CD8-positive, alpha-beta memory T cell (primary cell): ENCODE measurements at regions not wholly inside any gene's neighbourhood (a gene's known extent, or its start where the extent isn't known, plus 50 kb on each side); places are given as distances from the start of the nearest gene placed in this dataset.
A peak's percentile ranks its signal among the peaks of the same experiment; 100 is the strongest.

Experiments used
- CTCF ChIA-PET: fragments of 350-600 bp; sonication (Branson Sonifier 250); formaldehyde crosslinking; loops from one replicate; lab custom pipeline; 2021; ENCODE audit warnings: antibody characterized with exemption; lab: Charles Lee
- POLR2A ChIA-PET: fragments of 350-600 bp; sonication (Branson Sonifier 250); formaldehyde crosslinking; loops from one replicate; lab custom pipeline; 2021; ENCODE audit warnings: antibody characterized with exemption; lab: Charles Lee
- DNase-seq, 5 donors: peaks; one replicate each; pipeline versions ENCODE4 v3.0.0 to v3.0.0-alpha.2; 2020 to 2022; ENCODE audit warnings: mixed read lengths in 1 of 5
- H3K27ac ChIP-seq: one replicate; pipeline ENCODE4 v1.7.0; 2013; ENCODE audit warnings: low read depth, mild to moderate bottlenecking, low read length, moderate library complexity
- H3K27me3 ChIP-seq: 2 replicates; pipeline ENCODE4 v1.7.0; 2013; ENCODE audit warnings: low read length, mild to moderate bottlenecking; ENCODE audit not compliant: insufficient read depth, poor library complexity, severe bottlenecking
- H3K36me3 ChIP-seq: 2 replicates; pipeline ENCODE4 v1.7.0; 2013; ENCODE audit warnings: mild to moderate bottlenecking, low read length, moderate library complexity; ENCODE audit not compliant: insufficient read depth
- H3K4me1 ChIP-seq: 2 replicates; pipeline ENCODE4 v1.7.0; 2013; ENCODE audit warnings: mild to moderate bottlenecking, low read length, moderate library complexity; ENCODE audit not compliant: insufficient read depth
- H3K4me3 ChIP-seq: 2 replicates; pipeline ENCODE4 v1.7.0; 2013; ENCODE audit warnings: mild to moderate bottlenecking, low read length
- H3K9me3 ChIP-seq: 2 replicates; pipeline ENCODE4 v1.7.0; 2013; ENCODE audit warnings: mild to moderate bottlenecking, low read length
- H3K27ac Mint-ChIP-seq, 8 donors: one replicate each; pipeline ENCODE4 v1.8.0; 2020 to 2021; ENCODE audit warnings: mixed read lengths in 8 of 8, mild to moderate bottlenecking in 6 of 8, inconsistent platforms in 3 of 8, moderate library complexity in 3 of 8
- H3K27me3 Mint-ChIP-seq, 2 donors: one replicate each; pipeline ENCODE4 v1.8.0; 2020 to 2021; ENCODE audit warnings: mixed read lengths in 2 of 2, mild to moderate bottlenecking in 1 of 2, moderate library complexity in 1 of 2
- H3K36me3 Mint-ChIP-seq, 3 donors: one replicate each; pipeline ENCODE4 v1.8.0; 2020 to 2021; ENCODE audit warnings: mixed read lengths in 3 of 3, inconsistent platforms in 1 of 3, mild to moderate bottlenecking in 1 of 3
- H3K4me1 Mint-ChIP-seq, 3 donors: one replicate each; pipeline ENCODE4 v1.8.0; 2020 to 2021; ENCODE audit warnings: mixed read lengths in 3 of 3, inconsistent platforms in 1 of 3, mild to moderate bottlenecking in 1 of 3
- H3K4me3 Mint-ChIP-seq, 7 donors: one replicate each; pipeline ENCODE4 v1.8.0; 2020 to 2021; ENCODE audit warnings: mixed read lengths in 7 of 7, mild to moderate bottlenecking in 6 of 7, moderate library complexity in 4 of 7, inconsistent platforms in 2 of 7
- H3K9me3 Mint-ChIP-seq, 5 donors: one replicate each; pipeline ENCODE4 v1.8.0; 2020 to 2022; ENCODE audit warnings: mixed read lengths in 5 of 5, mild to moderate bottlenecking in 3 of 5, moderate library complexity in 2 of 5, inconsistent platforms in 1 of 5

GRCh38 chr10:8889538-8889937, 835.0 kb downstream of the GATA3 start:
- no peak overlapping the region for H3K4me3 Mint-ChIP-seq
- CTCF ChIA-PET = no interaction called here

GRCh38 chr10:8893102-8893501, 838.6 kb downstream of the GATA3 start:
- H3K27me3 Mint-ChIP-seq = peaks cover 3 to 5% of the 10 kb centered on the region in 2 donors
- peak in 1 of 5 donors; percentile 22 for DNase-seq
- no peaks in the 10 kb centered on the region for H3K27me3 ChIP-seq
- no peaks in the 10 kb centered on the region for H3K4me1 ChIP-seq
- no peaks in the 10 kb centered on the region for H3K9me3 Mint-ChIP-seq
- peaks cover 0 to 1% (median 0%) of the 10 kb centered on the region in 3 donors for H3K36me3 Mint-ChIP-seq
- no peaks in the 10 kb centered on the region for H3K9me3 ChIP-seq
- peak overlapping the region in 3 of 8 donors; percentile 0 to 76 (median 32) for H3K27ac Mint-ChIP-seq
- CTCF ChIA-PET = no interaction called here
- no peak overlapping the region for H3K4me3 Mint-ChIP-seq
- POLR2A ChIA-PET = no interaction called here
- H3K27ac ChIP-seq = no peak overlapping the region
- peaks cover 0 to 23% (median 7%) of the 10 kb centered on the region in 3 donors for H3K4me1 Mint-ChIP-seq
- H3K36me3 ChIP-seq = no peaks in the 10 kb centered on the region
- no peak overlapping the region for H3K4me3 ChIP-seq

More at GRCh38 chr10:8889538-8889937, 835.0 kb downstream of the GATA3 start:
- Histone ChIP-seq H3K36me3 (no peaks in the 10 kb centered on the region), H3K4me3 (no peak overlapping the region), H3K9me3 (no peaks in the 10 kb centered on the region), H3K4me1 (no peaks in the 10 kb centered on the region), H3K27ac (no peak overlapping the region), H3K27me3 (no peaks in the 10 kb centered on the region)
- Mint-ChIP-seq H3K9me3 (peaks cover 0 to 1% (median 0%) of the 10 kb centered on the region in 5 donors), H3K27me3 (peaks cover 3 to 7% of the 10 kb centered on the region in 2 donors), H3K4me1 (peaks cover 0 to 23% (median 4%) of the 10 kb centered on the region in 3 donors), H3K36me3 (peaks cover 0 to 1% (median 0%) of the 10 kb centered on the region in 3 donors), H3K27ac (no peak overlapping the region)
- no peak for DNase-seq
- POLR2A ChIA-PET = no interaction called here

DNA sequence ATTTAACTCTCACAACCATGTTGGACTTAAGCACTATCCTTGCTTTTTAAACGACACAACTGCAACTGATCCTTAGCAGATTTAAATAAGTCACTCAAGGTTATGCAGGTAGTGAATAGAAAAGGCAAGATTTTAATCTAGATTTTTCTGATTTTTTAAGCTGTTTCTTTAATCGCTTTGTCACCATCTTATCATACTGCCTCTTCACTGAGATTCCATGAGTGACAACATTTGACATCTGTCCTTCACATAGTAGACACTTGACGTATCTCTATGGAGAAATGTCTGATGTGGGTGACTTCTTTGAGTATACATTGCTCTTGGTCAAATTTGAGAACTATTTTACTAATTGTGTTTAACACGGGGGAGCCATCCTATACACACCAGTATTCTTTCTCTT, 839.7 kb downstream of the GATA3 start:
- Histone ChIP-seq H3K4me3 (no peak overlapping the region), H3K36me3 (no peaks in the 10 kb centered on the region), H3K4me1 (no peaks in the 10 kb centered on the region), H3K9me3 (no peaks in the 10 kb centered on the region), H3K27ac (no peak overlapping the region), H3K27me3 (no peaks in the 10 kb centered on the region)
- peak overlapping the region in 1 of 8 donors; percentile 76 for H3K27ac Mint-ChIP-seq
- ChIA-PET CTCF (no interaction called here), POLR2A (no interaction called here)
- peaks cover 0 to 1% (median 0%) of the 10 kb centered on the region in 3 donors for H3K36me3 Mint-ChIP-seq
- DNase-seq = no peak
- no peaks in the 10 kb centered on the region for H3K9me3 Mint-ChIP-seq
- H3K4me1 Mint-ChIP-seq = peaks cover 0 to 30% (median 7%) of the 10 kb centered on the region in 3 donors
- peaks cover 3 to 5% of the 10 kb centered on the region in 2 donors for H3K27me3 Mint-ChIP-seq
- no peak overlapping the region for H3K4me3 Mint-ChIP-seq

GRCh38 chr10:8897769-8898168, 843.3 kb downstream of the GATA3 start:
- Histone ChIP-seq H3K4me1 (no peaks in the 10 kb centered on the region), H3K27ac (no peak overlapping the region), H3K27me3 (no peaks in the 10 kb centered on the region), H3K4me3 (no peak overlapping the region), H3K9me3 (no peaks in the 10 kb centered on the region), H3K36me3 (no peaks in the 10 kb centered on the region)
- peaks cover 3 to 8% of the 10 kb centered on the region in 2 donors for H3K27me3 Mint-ChIP-seq
- peaks cover 0 to 24% (median 3%) of the 10 kb centered on the region in 3 donors for H3K4me1 Mint-ChIP-seq
- peaks cover 0 to 1% (median 0%) of the 10 kb centered on the region in 3 donors for H3K36me3 Mint-ChIP-seq
- DNase-seq = no peak
- H3K27ac Mint-ChIP-seq = peak overlapping the region in 5 of 8 donors; percentile 25 to 86 (median 70)
- peak overlapping the region in 3 of 7 donors; percentile 50 to 68 (median 53) for H3K4me3 Mint-ChIP-seq
- no peaks in the 10 kb centered on the region for H3K9me3 Mint-ChIP-seq
- ChIA-PET CTCF (no interaction called here), POLR2A (no interaction called here)

DNA sequence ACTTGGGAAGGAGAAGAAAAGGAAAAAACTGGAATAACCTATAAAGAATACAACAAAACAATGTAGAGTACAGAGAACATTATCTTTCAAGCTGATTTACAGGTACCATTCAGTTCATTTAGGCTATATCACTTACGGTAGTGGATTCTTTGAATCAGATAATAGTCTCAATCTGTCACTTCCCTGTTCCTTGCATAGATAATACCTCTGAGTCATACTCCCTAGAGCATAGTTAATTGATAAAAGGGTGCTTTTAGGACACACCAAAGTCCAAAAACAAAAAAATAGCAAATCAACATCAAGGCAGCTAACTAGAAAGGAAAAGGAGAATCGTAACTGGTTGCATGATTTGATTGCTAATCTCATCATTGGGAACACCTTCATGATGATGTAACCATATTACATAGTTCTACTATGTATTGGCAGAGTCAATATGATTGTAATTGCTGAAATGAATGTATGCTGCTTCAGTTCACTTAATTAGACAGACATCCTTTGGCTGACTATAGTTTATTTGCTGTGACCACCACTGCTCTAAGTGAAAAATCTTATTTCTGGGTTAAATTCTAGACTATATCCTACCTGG, 844.4 kb downstream of the GATA3 start:
- Mint-ChIP-seq H3K27ac (peak overlapping the region in 2 of 8 donors; percentile 41 to 86), H3K27me3 (peaks cover 3 to 8% of the 10 kb centered on the region in 2 donors), H3K36me3 (peaks cover 0 to 1% (median 0%) of the 10 kb centered on the region in 3 donors), H3K9me3 (no peaks in the 10 kb centered on the region), H3K4me3 (peak overlapping the region in 1 of 7 donors; percentile 23), H3K4me1 (peaks cover 0 to 16% (median 3%) of the 10 kb centered on the region in 3 donors)
- H3K9me3 ChIP-seq = no peaks in the 10 kb centered on the region
- H3K27me3 ChIP-seq = no peaks in the 10 kb centered on the region
- H3K4me1 ChIP-seq = no peaks in the 10 kb centered on the region
- no peak for DNase-seq
- no peak overlapping the region for H3K4me3 ChIP-seq
- H3K36me3 ChIP-seq = no peaks in the 10 kb centered on the region
- POLR2A ChIA-PET = no interaction called here
- no peak overlapping the region for H3K27ac ChIP-seq
- CTCF ChIA-PET = no interaction called here

- H3K9me3 Mint-ChIP-seq = peaks cover 0 to 2% (median 0%) of the 10 kb centered on the region in 5 donors
These were observed 848.4 kb downstream of the GATA3 start for GRCh38 chr10:8902926-8903325.

DNA sequence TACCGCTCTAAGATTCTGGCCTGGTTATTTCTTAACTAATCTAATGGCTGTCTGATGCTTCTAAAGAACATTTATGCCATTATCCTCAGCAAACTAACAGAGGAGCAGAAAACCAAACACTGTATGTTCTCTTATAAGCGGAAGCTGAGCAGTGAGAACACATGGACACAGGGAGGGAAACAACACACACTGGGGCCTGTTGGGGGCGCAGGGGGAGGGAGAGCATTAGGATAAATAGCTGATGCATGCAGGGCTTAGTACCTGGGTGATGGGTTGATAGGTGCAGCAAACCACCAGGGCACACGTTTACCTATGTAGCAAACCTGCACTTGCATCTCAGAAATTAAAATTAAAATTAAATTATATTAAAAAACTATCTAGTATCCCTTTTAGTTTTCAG, 853.5 kb downstream of the GATA3 start:
- Mint-ChIP-seq H3K4me3 (no peak overlapping the region), H3K9me3 (peaks cover 0 to 2% (median 0%) of the 10 kb centered on the region in 5 donors), H3K36me3 (peaks cover 0 to 2% (median 0%) of the 10 kb centered on the region in 3 donors), H3K27me3 (peaks cover 2 to 6% of the 10 kb centered on the region in 2 donors), H3K4me1 (peaks cover 0 to 4% (median 0%) of the 10 kb centered on the region in 3 donors), H3K27ac (no peak overlapping the region)
- Histone ChIP-seq H3K36me3 (no peaks in the 10 kb centered on the region), H3K4me1 (no peaks in the 10 kb centered on the region), H3K27ac (no peak overlapping the region), H3K9me3 (no peaks in the 10 kb centered on the region), H3K27me3 (no peaks in the 10 kb centered on the region), H3K4me3 (no peak overlapping the region)
- ChIA-PET CTCF (no interaction called here), POLR2A (no interaction called here)
- no peak for DNase-seq

More at GRCh38 chr10:8902926-8903325, 848.4 kb downstream of the GATA3 start:
- Histone ChIP-seq H3K27me3 (no peaks in the 10 kb centered on the region), H3K27ac (no peak overlapping the region), H3K4me1 (no peaks in the 10 kb centered on the region), H3K9me3 (no peaks in the 10 kb centered on the region), H3K4me3 (no peak overlapping the region), H3K36me3 (no peaks in the 10 kb centered on the region)
- Mint-ChIP-seq H3K27me3 (peaks cover under 1 to 10% of the 10 kb centered on the region in 2 donors), H3K4me1 (peaks cover 0 to 10% (median 0%) of the 10 kb centered on the region in 3 donors), H3K27ac (no peak overlapping the region), H3K36me3 (no peaks in the 10 kb centered on the region), H3K4me3 (no peak overlapping the region)
- ChIA-PET POLR2A (no interaction called here), CTCF (no interaction called here)
- no peak for DNase-seq

DNA sequence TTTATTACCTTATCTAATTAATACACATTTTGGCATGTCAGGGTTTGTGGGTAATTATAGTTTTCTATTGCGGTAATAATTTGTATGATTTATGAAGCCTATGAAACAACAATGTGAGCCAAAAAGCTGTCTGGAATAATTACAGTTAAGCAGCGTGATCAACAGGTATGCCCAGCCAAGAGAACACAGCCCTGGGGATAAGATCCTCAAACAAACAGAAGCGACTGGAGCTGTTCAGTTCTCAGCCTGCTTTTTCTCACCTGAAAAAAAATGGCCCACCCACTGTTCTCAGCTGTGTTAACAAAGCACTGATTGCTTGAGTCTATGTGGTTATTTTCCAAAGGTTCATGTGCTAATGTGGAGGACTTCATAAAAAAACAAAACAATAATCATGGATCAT, 855.8 kb downstream of the GATA3 start:
- Mint-ChIP-seq H3K27me3 (peaks cover 2 to 3% of the 10 kb centered on the region in 2 donors), H3K4me3 (no peak overlapping the region), H3K36me3 (peaks cover 0 to 2% (median 0%) of the 10 kb centered on the region in 3 donors), H3K4me1 (no peaks in the 10 kb centered on the region), H3K27ac (no peak overlapping the region), H3K9me3 (peaks cover 0 to 2% (median 0%) of the 10 kb centered on the region in 5 donors)
- no peaks in the 10 kb centered on the region for H3K4me1 ChIP-seq
- no peak overlapping the region for H3K4me3 ChIP-seq
- no peaks in the 10 kb centered on the region for H3K36me3 ChIP-seq
- DNase-seq = no peak
- ChIA-PET CTCF (no interaction called here), POLR2A (no interaction called here)
- no peaks in the 10 kb centered on the region for H3K9me3 ChIP-seq
- H3K27me3 ChIP-seq = no peaks in the 10 kb centered on the region
- no peak overlapping the region for H3K27ac ChIP-seq
